ENCODE measurements at regions not wholly inside any gene's neighbourhood (a gene's known extent, or its start where the extent isn't known, plus 50 kb on each side); places are given as distances from the start of the nearest gene placed in this dataset.

DNA sequence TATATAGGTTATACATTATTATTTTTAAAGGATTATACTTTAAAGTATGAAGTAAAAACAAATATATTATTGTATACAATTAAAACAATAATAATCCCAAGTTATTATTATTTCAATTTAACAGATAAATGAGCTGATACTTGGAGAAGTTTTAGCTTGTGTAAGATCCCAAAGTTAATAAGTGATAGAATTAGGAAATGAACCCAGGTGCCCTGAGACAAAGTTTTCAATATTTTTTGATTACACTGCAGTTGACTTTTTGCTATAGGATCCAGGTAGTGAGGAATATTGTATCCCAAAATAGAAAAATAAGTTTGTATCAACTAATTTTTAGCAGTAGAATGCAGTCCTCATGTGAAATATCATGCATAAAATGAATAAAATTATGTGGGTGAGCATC is 543.2 kb upstream of the ZNF608 start:
- FAIRE-seq (peak; percentile 91), DNase-seq (ENCODE audit: low spot score in 2 of 2) (no peak)

DNA sequence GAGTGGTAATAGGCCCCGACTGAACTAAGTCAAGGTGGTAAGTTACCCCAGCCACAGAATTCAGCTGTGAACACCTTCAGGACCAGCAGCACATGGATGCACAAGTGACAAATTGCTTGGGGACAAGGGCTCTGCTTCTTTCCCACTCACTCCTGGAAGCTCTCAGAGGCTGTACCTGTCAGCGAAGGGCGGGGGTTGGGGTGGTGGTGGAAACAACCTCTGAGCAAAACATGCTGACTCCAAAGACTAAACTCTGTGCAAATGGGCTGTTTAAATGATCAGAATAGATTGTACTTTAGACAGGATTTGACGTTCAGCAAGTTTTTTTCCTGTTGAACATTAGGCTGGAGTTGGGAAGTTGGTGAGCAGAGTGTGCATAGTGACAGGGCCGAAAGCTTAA is 544.5 kb upstream of the ZNF608 start:
- FAIRE-seq: no peak
- DNase-seq (ENCODE audit: low spot score in 2 of 2): no peak

DNA sequence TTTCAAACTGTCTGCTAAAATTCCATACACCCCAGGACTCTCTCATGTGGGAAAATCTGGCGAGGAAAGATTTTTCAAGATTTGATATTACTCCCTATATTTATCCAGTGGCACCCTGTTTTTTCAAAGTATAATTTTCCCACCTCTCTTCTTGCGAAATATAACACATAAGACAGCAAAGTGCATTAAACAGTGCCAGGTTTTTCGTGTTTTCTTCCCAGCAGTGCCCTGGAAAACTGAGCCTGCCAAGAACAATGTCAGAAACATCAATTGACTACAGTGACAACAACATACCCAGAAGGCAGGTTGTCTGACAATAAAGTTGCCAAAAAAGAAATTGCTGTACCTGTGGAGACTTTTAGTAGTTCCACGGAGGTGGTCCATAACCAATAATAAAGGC is 545.0 kb upstream of the ZNF608 start:
- no peak for DNase-seq (ENCODE audit: low spot score in 2 of 2)
- FAIRE-seq: no peak

DNA sequence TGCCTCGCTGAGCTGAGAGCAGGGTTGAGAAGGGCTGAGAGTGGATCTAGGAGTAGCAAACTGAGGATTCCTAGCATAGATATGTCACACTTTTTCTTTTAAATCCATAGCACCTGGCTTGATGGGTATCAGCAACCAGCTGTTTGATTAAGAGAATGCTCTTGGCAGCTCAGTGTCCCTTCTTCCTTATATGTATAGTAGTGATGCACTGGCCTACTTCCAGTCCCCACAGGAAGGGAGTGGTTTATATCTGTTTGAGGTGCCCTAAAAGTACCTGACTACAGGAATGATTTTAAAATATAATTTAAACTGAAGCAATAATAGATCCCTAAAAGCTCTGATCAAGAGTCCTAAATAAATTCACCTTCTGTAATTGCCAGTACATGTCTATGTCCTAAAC is 546.8 kb upstream of the ZNF608 start:
- DNase-seq (ENCODE audit: low spot score in 2 of 2) (no peak), FAIRE-seq (no peak)

DNA sequence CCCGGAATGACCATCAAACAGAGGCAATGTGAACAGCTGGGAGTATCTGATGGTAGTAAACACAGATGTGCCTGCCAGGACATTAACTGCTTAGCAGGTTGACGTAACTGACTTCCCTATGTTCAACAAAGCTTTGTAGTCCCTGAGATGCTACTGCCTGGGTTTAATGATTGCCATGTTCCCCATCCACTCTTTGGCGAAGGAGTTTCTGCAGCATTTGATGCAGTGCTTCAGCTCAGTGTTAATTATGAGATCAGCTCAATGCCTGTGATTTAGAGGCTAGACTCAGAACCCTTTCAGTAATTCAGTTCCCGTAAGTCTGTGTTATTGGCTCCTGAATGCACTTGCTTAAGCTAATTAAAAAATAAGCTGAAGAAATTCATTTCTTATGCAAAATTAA is 547.3 kb upstream of the ZNF608 start:
- FAIRE-seq (no peak), DNase-seq (ENCODE audit: low spot score in 2 of 2) (no peak)

DNA sequence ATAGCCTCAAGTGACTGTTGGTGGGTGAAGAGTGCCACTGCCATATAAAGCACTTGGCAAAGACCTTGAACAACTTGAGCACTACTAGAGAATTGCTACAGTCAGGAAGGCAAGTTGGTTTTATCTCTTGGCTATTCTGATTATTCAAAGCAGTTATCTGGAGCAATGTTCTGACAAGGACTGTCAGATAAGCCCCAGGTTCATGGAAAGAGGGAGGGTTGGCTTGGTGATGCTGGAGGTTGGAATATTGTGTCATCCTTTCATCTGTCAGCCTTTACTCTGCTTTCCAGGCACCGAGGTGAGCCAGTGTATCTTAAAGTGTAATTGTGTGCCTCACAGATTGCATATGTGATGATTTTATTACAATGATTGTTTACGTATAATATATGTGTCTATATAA is 548.4 kb upstream of the ZNF608 start:
- no peak for FAIRE-seq
- no peak for DNase-seq (ENCODE audit: low spot score in 2 of 2)

DNA sequence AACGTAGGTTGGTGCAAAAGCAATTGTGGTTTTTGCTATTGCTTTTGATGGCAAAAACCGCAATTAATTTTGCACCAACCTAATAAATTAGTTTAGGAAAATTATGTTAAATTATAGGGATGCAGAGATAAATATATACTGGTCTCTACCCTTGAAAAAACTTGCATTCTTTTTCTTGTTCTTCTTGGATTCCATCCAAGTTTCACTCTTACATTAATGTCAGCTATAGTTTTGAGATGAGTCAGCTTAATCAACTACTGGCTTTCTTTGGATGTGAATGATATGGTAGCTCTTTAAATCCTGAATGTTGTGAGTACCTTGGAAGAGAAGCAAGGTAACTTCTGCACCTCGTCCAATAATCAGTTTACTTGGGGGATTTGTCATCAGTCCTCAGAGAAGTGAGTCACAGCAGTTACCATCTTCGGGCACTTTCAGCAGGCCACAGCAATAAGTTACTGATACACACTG is 549.0 kb upstream of the ZNF608 start:
- DNase-seq (ENCODE audit: low spot score in 2 of 2) (no peak), FAIRE-seq (no peak)

DNA sequence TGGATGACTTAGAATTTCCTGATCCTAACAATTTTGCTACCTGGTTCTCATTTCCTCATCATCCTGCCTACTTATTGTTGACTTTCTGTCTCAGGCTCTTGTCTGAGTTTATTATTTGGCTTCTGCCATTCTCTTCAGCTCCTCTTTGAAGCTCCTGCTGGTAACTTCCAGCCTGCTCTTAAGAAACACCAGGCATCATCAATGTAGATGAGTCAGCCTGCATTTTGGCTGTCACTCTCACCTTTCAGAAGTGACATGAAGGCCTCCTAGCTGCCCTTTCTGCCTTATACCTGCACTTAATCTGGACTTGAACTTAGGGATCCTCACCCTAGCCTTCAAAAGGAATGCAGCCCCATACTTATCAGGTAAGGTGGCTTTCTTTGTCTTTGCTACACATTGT is 551.8 kb upstream of the ZNF608 start:
- DNase-seq (ENCODE audit: low spot score in 2 of 2): no peak
- FAIRE-seq: no peak

DNA sequence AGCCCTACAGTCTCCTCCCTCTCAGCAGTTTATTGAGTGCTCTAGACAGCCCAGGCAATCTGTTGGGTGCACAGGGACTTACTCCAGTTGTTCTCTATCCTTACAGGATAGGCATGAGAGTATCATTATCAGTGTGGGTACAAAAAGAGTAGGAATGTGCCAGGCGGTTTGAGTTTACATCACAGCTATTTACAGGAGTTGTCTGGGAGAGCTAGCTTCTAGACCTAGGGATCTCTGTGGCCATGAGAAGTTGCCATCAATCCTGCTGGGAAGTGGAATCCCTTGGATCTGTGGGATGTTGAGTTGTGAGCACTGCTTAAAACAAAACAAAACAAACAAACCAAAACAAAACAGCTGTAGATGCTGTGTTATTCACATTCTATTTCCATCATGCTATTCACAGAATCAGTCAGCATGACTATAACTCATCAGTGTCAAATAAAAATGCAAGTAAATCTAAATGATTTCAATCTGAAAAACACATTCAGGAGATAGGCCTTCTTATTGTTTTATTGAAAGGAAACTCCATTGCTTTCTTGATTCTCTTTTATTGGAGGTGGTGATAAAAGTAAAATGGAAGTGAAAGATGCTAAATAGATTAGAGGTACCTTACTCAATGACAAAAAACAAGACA is 552.4 kb upstream of the ZNF608 start:
- no peak for DNase-seq (ENCODE audit: low spot score in 2 of 2)
- no peak for FAIRE-seq

DNA sequence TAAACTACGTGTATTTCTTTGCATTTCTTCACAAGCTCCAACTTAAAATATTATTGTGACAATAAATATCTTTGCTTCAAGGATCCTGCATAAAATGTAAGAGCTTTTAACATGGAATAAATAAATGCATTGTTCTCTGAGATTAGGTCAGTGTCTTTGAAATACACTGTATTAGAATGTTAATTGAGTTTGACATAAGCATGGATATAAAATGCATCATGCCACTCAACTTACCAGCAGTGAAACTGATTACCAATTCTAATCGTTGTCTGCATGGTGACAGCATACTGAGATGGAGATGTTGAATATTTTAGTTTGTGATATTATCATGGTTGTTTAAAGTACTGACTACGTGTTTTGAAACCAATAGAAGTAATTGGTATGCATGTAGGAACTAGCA is 555.3 kb upstream of the ZNF608 start:
- DNase-seq (ENCODE audit: low spot score in 2 of 2): no peak
- no peak for FAIRE-seq

DNA sequence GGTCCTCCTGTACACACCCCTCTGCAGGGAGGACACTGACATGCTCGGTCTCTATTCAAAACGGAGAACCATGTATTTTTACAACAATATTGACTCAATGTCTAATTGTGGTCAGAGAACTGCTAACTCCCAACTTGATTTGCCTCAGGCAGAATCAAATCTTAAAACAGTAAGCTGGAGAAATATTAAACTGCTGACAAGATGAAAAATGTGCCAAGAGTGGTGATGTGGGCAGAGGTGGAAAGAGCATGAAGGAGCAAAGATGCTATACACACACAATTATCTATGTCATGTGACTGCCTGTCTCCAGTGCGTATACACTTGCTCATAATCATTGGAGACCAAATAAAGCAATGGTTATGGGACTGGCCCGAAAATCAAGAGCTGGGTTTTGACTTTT is 556.1 kb upstream of the ZNF608 start:
- no peak for FAIRE-seq

DNA sequence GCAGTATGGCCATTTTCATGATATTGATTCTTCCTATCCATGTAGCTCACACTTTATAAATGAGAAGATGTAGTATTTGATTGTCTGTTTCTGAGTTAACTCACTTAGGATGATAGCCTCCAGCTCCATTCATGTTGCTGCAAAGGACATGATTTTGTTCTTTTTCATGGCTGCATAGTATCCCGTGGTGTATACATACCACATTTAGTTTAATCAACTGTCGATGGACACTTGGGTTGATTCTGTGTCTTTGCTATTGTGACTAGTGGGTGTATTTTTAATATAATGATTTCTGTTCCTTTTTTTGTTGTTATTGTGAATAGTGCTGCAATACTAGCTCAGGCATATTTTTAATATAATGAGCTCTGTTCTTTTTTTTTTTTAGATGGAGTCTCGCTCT is 560.3 kb upstream of the ZNF608 start:
- FAIRE-seq (no peak), DNase-seq (ENCODE audit: low spot score in 2 of 2) (no peak)

More for the DNA sequence above, 556.1 kb upstream of the ZNF608 start:
- DNase-seq (ENCODE audit: low spot score in 2 of 2): no peak

DNA sequence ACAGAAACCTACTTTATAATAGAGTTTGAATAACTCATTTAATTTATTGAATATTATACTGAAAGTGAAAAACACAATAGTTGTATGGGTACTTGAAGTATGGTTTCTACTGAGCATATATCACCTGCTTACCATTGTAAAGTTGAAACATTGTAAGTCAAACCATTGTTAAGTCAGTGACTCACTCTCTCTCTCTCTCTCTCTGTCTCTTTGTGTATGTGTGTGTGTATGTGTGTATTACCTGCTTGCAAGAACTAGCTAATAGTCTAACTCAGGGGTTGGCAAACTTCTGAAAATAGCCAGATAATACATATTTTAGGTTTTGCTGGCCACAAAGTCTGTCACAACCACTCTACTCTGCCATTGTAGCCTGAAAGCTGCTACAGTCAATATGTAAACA is 564.3 kb upstream of the ZNF608 start:
- no peak for DNase-seq (ENCODE audit: low spot score in 2 of 2)
- FAIRE-seq: no peak

DNA sequence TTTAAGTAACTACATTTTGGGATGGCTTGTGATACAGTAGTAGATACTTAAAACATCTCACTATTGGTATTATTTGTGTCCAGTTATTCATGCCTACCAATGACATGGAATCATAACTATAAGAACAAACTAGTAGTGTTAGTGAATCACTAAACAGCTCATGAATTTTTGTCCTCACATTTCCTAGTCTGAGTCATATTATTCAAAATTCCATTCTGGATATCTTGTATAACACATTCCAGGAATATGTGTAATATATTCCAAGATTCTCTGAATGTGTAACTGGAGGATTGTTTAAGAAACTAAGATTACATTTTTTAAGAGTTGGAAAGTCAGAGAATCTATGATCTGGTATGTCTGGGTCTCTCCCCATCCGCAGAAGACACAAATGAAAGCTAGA is 565.3 kb upstream of the ZNF608 start:
- FAIRE-seq: no peak
- no peak for DNase-seq (ENCODE audit: low spot score in 2 of 2)

DNA sequence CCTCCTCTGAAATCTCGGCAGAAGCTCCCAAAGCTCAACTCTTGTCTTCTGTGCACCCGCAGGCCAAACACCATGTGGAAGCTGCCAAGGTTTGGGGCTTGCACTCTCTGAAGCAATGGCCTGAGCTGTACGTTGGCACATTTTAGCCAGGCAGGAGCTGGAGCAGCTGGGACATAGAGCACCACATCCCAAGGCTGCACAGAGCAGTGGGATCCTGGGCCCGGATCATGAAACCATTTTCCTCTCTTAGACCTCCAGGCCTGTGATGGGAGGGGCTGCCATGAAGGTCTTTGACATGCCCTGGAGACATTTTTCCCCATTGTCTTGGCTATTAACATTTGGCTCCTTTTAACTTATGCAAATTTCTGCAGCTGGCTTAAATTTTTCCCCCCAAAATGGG is 567.1 kb upstream of the ZNF608 start:
- DNase-seq (ENCODE audit: low spot score in 2 of 2): no peak
- FAIRE-seq: no peak

DNA sequence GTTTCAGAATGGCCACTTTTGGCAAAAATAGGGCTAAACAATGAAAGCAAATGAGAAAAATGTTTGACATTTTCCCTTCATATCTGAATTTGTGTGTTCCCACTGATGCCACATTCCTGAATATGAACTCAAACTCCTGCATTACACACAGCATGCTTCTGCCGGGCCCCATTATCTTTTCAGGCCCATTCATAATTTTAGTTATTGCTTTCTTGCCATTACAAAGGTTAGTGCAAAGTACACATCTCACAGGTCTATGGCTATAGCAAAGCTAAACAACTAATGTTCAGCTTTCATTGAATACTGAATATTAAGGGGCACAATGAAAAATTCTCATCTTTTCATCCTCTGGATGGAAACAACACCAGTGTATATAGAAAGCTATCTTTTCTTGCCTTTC is 568.9 kb upstream of the ZNF608 start:
- DNase-seq (ENCODE audit: low spot score in 2 of 2) (no peak), FAIRE-seq (no peak)

DNA sequence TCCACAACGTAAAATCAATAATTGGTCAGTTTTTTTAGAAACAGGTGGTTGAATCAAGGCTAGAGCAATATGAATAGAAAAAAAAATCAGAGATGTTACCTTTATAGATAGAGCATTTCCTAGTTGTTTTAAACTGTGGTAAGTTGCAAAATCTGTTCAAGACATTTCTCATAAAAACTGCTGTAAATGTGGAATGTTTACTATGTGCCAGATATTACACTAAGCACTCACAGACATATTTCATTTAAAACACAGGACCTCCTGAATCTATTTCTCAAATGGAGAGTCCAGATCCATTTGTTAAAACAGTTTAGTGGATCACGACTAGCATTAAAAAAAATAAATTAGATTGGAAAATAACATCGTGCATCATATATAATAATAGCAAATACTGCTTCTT is 570.0 kb upstream of the ZNF608 start:
- no peak for DNase-seq (ENCODE audit: low spot score in 2 of 2)
- FAIRE-seq: no peak

DNA sequence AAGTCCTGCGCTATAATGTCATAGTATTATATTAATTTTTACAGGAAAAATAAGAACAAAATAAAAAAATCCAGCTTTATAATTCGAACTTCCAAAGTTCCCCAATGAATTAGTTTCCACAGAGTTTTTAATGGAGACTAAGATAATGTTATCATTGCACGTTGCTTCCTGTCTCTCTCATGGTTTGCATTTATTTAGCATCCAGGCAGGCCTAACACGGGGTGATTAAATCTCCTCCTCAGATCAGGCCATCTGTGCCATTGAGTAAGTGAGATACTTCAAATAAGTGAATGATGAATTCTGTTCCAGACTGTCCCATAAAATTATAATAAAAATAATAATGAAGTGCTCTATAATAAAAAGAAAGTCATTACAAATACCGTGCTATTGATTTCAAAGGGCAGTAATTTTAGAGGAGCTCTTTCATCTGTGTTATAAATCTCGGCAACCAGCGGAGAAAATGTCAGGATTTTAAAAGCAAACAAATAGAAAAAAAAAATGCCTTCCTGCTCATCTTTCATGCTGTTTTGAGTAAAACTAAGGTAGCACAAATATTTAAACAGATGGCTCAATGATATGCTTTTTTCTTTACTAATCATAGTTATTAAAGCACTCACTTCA is 570.6 kb upstream of the ZNF608 start:
- FAIRE-seq (no peak), DNase-seq (ENCODE audit: low spot score in 2 of 2) (no peak)

DNA sequence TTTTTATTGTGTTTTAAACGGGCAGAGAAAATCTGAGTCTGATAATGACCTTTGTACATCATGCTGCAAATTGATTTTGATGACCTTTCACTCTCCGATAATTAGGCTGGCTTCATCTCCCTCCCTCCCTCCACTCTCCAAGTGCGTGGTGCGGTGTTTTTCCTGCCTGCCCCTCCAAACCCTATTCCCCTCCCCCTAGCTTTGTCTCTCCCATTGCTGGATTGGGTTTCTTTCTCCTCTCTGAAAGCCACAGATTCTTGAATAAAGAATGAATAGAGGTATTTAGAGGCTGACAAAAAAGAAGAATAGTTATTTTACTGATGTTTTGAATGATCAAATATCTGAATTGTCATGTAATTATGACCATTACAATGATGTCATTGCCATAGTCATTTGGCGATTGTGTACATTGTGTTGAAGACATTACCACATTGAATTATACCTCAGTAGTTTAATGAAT is 571.1 kb upstream of the ZNF608 start:
- DNase-seq (ENCODE audit: low spot score in 2 of 2) (no peak), FAIRE-seq (no peak)

DNA sequence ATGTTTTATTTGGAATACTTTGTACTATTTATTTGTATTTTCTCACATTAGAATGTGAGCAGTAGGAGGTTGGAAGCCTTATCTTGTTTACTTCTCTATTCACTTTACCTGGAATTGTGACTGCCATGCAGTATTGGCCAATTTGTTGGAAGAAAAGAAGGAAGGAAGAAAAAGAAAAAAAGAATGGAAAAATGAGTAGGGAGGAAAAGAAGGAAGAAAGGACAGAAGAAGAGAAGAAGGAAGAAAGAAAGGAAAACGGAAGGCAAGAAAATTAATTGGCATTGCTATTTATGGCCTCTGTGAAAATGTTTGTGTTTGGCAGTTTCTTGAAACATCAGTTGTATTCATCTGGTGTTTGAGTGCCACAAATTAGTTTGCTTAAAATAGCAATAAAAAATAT is 575.2 kb upstream of the ZNF608 start:
- no peak for FAIRE-seq
- no peak for DNase-seq (ENCODE audit: low spot score in 2 of 2)

DNA sequence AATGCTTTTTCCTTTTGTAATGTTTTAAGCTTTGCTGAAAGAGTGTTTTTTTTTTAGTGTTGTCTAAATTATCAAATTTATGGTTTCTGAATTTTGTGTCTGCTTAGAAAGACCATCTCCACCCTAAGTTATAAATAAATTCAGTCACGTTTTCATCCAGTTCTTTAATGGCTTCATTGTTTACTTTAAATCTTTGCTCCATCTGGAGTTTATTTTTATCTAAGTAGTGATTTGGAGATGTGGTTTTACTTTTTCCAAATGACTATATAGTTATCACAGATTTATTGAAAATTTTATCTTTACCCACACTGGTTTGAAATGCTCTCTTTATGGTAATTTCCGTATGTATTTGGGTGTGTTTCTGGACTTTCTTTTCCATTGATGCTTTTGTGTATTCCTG is 577.2 kb upstream of the ZNF608 start:
- DNase-seq (ENCODE audit: low spot score in 2 of 2) (no peak), FAIRE-seq (no peak)

DNA sequence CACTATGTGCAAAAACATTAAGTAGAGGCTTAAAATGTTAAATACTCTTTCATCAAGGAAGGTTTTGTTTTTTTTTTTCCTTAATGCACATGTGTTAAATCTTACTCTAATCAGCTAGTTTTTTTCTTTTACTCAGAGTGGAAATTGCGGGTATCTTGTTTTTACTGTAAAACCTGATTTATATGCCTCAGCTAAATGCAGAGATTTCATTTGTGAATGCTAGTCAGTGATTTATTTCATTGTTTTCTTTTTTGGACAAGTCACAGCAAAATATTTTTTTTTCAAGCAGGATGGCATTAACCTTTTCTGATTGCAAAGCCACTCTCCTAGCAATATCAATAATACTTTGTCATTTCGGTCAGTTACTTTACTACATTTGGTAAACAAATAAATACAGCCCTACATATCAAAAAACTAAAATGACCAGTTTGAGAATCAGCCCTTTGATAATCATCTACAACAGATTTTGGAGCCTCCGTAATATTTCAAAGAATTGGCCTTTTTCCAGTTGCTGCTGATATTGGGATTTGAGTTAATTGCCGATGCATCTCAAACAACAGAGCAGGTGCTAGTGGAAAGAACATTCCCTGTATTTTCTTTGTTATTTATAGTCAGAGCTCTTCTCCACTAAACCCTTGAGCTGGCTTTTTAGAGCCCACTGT is 579.2 kb upstream of the ZNF608 start:
- FAIRE-seq: no peak
- no peak for DNase-seq (ENCODE audit: low spot score in 2 of 2)

Measured in frontal cortex (tissue), 3 donors.